Naive thymus-derived CD4-positive, alpha-beta T cell (primary cell): ENCODE measurements at regions not wholly inside any gene's neighbourhood (a gene's known extent, or its start where the extent isn't known, plus 50 kb on each side); places are given as distances from the start of the nearest gene placed in this dataset.

Experiments used
- ATAC-seq: fragments of 150-1000 bp; cut with Tn5 transposase; 2 replicates; pipeline ENCODE4 v1.10.0; 2021; ENCODE audit warnings: mild to moderate bottlenecking, moderate library complexity
- CTCF ChIA-PET: fragments of 350-600 bp; sonication (Branson Sonifier 250); formaldehyde crosslinking; loops from one replicate; lab custom pipeline; 2021; ENCODE audit warnings: antibody characterized with exemption; lab: Charles Lee
- POLR2A ChIA-PET: fragments of 350-600 bp; sonication (Branson Sonifier 250); formaldehyde crosslinking; loops from one replicate; lab custom pipeline; 2021; ENCODE audit warnings: antibody characterized with exemption, inconsistent platforms; lab: Charles Lee
- DNase-seq, 9 donors: peaks; one replicate each; pipeline versions ENCODE4 v3.0.0 to v3.0.0-alpha.2; 2020 to 2022; ENCODE audit warnings: mixed read lengths in 1 of 9
- H3K27ac ChIP-seq: one replicate; pipeline ENCODE4 v1.7.0; 2013; ENCODE audit warnings: mild to moderate bottlenecking, low read depth, low read length, moderate library complexity
- H3K27me3 ChIP-seq, 2 donors: one replicate each; pipeline ENCODE4 v1.7.0; 2013; ENCODE audit warnings: low read length in 2 of 2, mild to moderate bottlenecking in 2 of 2, moderate library complexity in 2 of 2; ENCODE audit not compliant: control insufficient read depth in 2 of 2, insufficient read depth in 2 of 2
- H3K36me3 ChIP-seq, 3 experiments: 1 replicate in 2 of 3; 2 replicates in 1 of 3; pipeline ENCODE4 v1.7.0; 2013; ENCODE audit warnings: low read length in 3 of 3, mild to moderate bottlenecking in 3 of 3, moderate library complexity in 1 of 3; ENCODE audit not compliant: insufficient read depth in 3 of 3, control insufficient read depth in 2 of 3
- H3K4me1 ChIP-seq, 2 donors: one replicate each; pipeline ENCODE4 v1.7.0; 2013; ENCODE audit warnings: low read length in 2 of 2, mild to moderate bottlenecking in 2 of 2, moderate library complexity in 1 of 2; ENCODE audit not compliant: control insufficient read depth in 2 of 2, insufficient read depth in 2 of 2
- H3K4me3 ChIP-seq: 2 replicates; pipeline ENCODE4 v1.7.0; 2013; ENCODE audit warnings: mild to moderate bottlenecking, low read length
- H3K9me3 ChIP-seq, 3 experiments: 1 replicate in 2 of 3; 2 replicates in 1 of 3; pipeline ENCODE4 v1.7.0; 2013; ENCODE audit warnings: low read length in 3 of 3; ENCODE audit not compliant: control insufficient read depth in 2 of 3
- H3K27ac Mint-ChIP-seq, 9 donors: one replicate each; pipeline ENCODE4 v1.8.0; 2020 to 2022; ENCODE audit warnings: mixed read lengths in 9 of 9, mild to moderate bottlenecking in 8 of 9, moderate library complexity in 5 of 9, inconsistent platforms in 2 of 9
- H3K27me3 Mint-ChIP-seq, 5 donors: one replicate each; pipeline ENCODE4 v1.8.0; 2021 to 2022; ENCODE audit warnings: mixed read lengths in 5 of 5, mild to moderate bottlenecking in 1 of 5
- H3K36me3 Mint-ChIP-seq, 5 donors: one replicate each; pipeline ENCODE4 v1.8.0; 2020 to 2022; ENCODE audit warnings: mixed read lengths in 5 of 5, mild to moderate bottlenecking in 3 of 5, inconsistent platforms in 1 of 5
- H3K4me1 Mint-ChIP-seq, 7 donors: one replicate each; pipeline ENCODE4 v1.8.0; 2020 to 2022; ENCODE audit warnings: mixed read lengths in 7 of 7, mild to moderate bottlenecking in 3 of 7, inconsistent platforms in 1 of 7
- H3K4me3 Mint-ChIP-seq, 10 donors: one replicate each; pipeline ENCODE4 v1.8.0; 2020 to 2022; ENCODE audit warnings: mild to moderate bottlenecking in 10 of 10, mixed read lengths in 10 of 10, moderate library complexity in 6 of 10, inconsistent platforms in 2 of 10
- H3K9me3 Mint-ChIP-seq, 11 donors: one replicate each; pipeline ENCODE4 v1.8.0; 2020 to 2022; ENCODE audit warnings: mixed read lengths in 11 of 11, mild to moderate bottlenecking in 4 of 11, inconsistent platforms in 1 of 11, moderate library complexity in 1 of 11
- intact Hi-C, 2 donors: fragments of 100-400 bp; cut with micrococcal nuclease; formaldehyde crosslinking; loops; one replicate each; pipeline ENCODE4 v1.15.1; 2023

DNA sequence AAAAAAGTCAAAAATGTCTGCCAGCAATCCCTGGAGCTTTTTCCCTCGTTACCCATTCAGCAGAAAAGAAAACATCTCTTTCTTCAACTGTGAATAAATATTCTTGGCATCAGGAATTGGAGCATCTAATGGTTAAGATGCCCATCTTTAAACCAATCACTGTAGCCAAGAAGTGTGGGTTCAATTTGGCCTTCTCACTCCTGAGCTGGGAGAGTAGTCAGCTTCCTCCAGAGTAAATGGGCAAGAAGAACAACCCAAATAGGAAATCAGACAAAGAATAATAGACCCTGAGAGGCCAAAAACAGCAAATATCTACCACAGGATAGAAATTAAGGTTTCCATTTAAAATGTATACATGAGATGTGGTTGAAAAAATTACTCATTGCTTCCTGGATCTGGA lies 508.0 kb upstream of the MDFIC2 start:
- H3K9me3 Mint-ChIP-seq = peaks cover 0 to 18% (median 6%) of the 10 kb centered on the region in 11 donors
- no peaks in the 10 kb centered on the region for H3K27me3 ChIP-seq
- ChIA-PET POLR2A (no interaction called here), CTCF (interaction anchor here (0.7 kb wide), 1 partner anchor 676 kb away, joined by 3 read pairs; no protein-coding TSS in a partner anchor)
- no peak overlapping the region for H3K4me3 ChIP-seq
- no peak overlapping the region for H3K4me3 Mint-ChIP-seq
- H3K36me3 ChIP-seq = no peaks in the 10 kb centered on the region
- peaks cover 0 to 14% (median 4%) of the 10 kb centered on the region in 5 donors for H3K27me3 Mint-ChIP-seq
- DNase-seq (no peak), ATAC-seq (no peak)
- intact Hi-C loops = no loop called here
- H3K4me1 ChIP-seq = no peaks in the 10 kb centered on the region
- H3K4me1 Mint-ChIP-seq = no peaks in the 10 kb centered on the region
- no peaks in the 10 kb centered on the region for H3K9me3 ChIP-seq
- no peak overlapping the region for H3K27ac Mint-ChIP-seq
- no peak overlapping the region for H3K27ac ChIP-seq
- peaks cover 0 to 5% (median 0%) of the 10 kb centered on the region in 5 donors for H3K36me3 Mint-ChIP-seq

DNA sequence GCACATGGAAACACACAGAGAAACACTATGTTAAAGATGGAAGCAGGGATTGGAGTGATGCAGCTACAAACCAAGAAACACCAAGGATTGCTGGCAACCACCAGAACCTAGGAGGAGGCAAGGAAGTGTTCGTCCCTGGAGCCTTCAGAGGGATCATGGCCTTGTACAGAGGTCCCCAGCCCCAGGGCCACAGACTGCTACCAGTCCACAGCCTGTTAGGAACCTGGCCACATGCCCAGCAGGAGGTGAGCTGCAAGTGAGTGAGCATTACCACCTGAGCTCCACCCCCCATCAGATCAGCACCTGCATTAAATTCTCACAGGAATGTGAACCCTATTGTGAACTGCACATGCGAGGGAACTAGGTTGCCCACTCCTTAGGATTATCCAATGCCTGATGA lies 505.7 kb upstream of the MDFIC2 start:
- H3K9me3 Mint-ChIP-seq = peaks cover 0 to 18% (median 6%) of the 10 kb centered on the region in 11 donors
- intact Hi-C loops = no loop called here
- no peaks in the 10 kb centered on the region for H3K9me3 ChIP-seq
- ATAC-seq = no peak
- no peak overlapping the region for H3K27ac ChIP-seq
- peaks cover 0 to 5% (median 0%) of the 10 kb centered on the region in 5 donors for H3K36me3 Mint-ChIP-seq
- no peaks in the 10 kb centered on the region for H3K27me3 ChIP-seq
- no peaks in the 10 kb centered on the region for H3K4me1 ChIP-seq
- H3K36me3 ChIP-seq = no peaks in the 10 kb centered on the region
- ChIA-PET CTCF (no interaction called here), POLR2A (no interaction called here)
- DNase-seq = no peak
- H3K27me3 Mint-ChIP-seq = peaks cover 0 to 11% (median 4%) of the 10 kb centered on the region in 5 donors
- H3K4me3 ChIP-seq = no peak overlapping the region
- no peak overlapping the region for H3K4me3 Mint-ChIP-seq
- no peaks in the 10 kb centered on the region for H3K4me1 Mint-ChIP-seq
- H3K27ac Mint-ChIP-seq = no peak overlapping the region

DNA sequence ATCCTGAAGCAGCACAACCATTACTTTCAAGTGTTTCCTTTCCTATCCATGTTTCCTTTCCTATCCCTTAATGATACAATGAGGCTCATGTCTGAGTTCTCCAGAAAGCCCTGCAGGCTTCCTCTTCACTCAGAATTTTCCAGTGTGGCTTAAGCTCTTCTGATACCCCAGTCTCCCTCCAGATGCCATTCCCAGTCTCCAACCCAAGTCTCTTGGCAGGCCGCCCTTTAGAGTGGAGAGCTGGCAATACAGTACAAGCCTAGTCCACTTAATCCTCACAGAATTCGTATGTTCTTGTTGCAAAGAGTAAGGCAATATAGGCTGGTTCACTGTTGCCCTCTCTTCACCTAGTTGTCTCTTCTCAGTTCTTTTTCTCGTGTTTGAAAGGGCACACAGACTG lies 503.9 kb upstream of the MDFIC2 start:
- no peaks in the 10 kb centered on the region for H3K4me1 ChIP-seq
- ATAC-seq = no peak
- H3K9me3 ChIP-seq = no peaks in the 10 kb centered on the region
- H3K4me3 ChIP-seq = no peak overlapping the region
- no peaks in the 10 kb centered on the region for H3K27me3 ChIP-seq
- peaks cover 0 to 5% (median 0%) of the 10 kb centered on the region in 5 donors for H3K36me3 Mint-ChIP-seq
- H3K27me3 Mint-ChIP-seq = peaks cover 0 to 8% (median 4%) of the 10 kb centered on the region in 5 donors
- H3K27ac ChIP-seq = no peak overlapping the region
- peaks cover 0 to 18% (median 6%) of the 10 kb centered on the region in 11 donors for H3K9me3 Mint-ChIP-seq
- no peak overlapping the region for H3K4me3 Mint-ChIP-seq
- H3K36me3 ChIP-seq = no peaks in the 10 kb centered on the region
- POLR2A ChIA-PET = no interaction called here
- CTCF ChIA-PET = no interaction called here
- H3K4me1 Mint-ChIP-seq = no peaks in the 10 kb centered on the region
- intact Hi-C loops = no loop called here
- H3K27ac Mint-ChIP-seq = no peak overlapping the region
- DNase-seq = no peak

DNA sequence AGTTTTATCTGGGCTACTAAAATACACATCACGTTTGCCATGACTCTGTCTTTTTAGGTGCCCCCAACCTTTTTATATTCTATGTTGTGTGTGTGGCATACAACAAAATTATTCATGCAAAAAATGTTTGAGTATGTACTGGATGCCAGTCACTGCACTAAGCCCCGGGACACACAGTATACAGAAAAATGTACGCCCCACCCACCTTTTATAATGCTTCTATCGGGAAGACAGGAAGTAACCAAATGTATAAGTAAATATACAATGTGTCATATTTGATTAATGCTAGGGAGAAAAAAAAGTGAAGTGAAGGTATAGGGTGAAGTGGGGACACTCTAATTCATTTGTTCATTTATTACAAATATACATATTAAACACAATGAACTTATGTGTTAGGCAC lies 503.4 kb upstream of the MDFIC2 start:
- peaks cover 0 to 8% (median 4%) of the 10 kb centered on the region in 5 donors for H3K27me3 Mint-ChIP-seq
- no peaks in the 10 kb centered on the region for H3K4me1 Mint-ChIP-seq
- Histone ChIP-seq H3K27me3 (no peaks in the 10 kb centered on the region), H3K4me1 (no peaks in the 10 kb centered on the region), H3K36me3 (no peaks in the 10 kb centered on the region), H3K9me3 (no peaks in the 10 kb centered on the region), H3K27ac (no peak overlapping the region), H3K4me3 (no peak overlapping the region)
- H3K9me3 Mint-ChIP-seq = peaks cover 0 to 18% (median 6%) of the 10 kb centered on the region in 11 donors
- peaks cover 0 to 5% (median 0%) of the 10 kb centered on the region in 5 donors for H3K36me3 Mint-ChIP-seq
- H3K27ac Mint-ChIP-seq = no peak overlapping the region
- POLR2A ChIA-PET = no interaction called here
- intact Hi-C loops = no loop called here
- H3K4me3 Mint-ChIP-seq = no peak overlapping the region
- CTCF ChIA-PET = no interaction called here
- no peak for ATAC-seq
- no peak for DNase-seq

DNA sequence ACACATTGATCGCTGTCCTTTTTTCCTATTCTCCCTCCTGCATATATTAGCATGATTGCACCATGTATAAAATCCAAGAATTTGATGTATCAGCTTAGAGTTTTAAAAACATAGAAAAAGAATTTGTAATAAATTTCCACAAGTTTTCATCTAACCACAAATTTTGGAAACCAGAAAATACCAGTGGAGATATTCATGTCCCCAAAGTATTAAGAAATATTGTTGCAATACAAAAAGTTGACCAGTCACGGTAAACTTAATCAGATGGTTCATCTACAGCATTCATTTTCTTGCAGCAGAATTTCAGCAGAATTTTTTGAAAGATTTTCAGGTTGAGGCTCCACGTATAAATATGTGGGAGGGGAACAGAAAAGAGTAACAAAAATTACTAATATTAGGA lies 500.9 kb upstream of the MDFIC2 start:
- H3K4me3 Mint-ChIP-seq = no peak overlapping the region
- H3K27me3 Mint-ChIP-seq = peaks cover 0 to 8% (median 7%) of the 10 kb centered on the region in 5 donors
- H3K36me3 ChIP-seq = no peaks in the 10 kb centered on the region
- POLR2A ChIA-PET = no interaction called here
- no peaks in the 10 kb centered on the region for H3K4me1 Mint-ChIP-seq
- H3K4me3 ChIP-seq = no peak overlapping the region
- CTCF ChIA-PET = no interaction called here
- H3K4me1 ChIP-seq = no peaks in the 10 kb centered on the region
- H3K9me3 ChIP-seq = no peaks in the 10 kb centered on the region
- no peak overlapping the region for H3K27ac Mint-ChIP-seq
- H3K27me3 ChIP-seq = no peaks in the 10 kb centered on the region
- DNase-seq = no peak
- intact Hi-C loops = no loop called here
- H3K36me3 Mint-ChIP-seq = peaks cover 0 to 5% (median 0%) of the 10 kb centered on the region in 5 donors
- no peak for ATAC-seq
- H3K27ac ChIP-seq = no peak overlapping the region
- H3K9me3 Mint-ChIP-seq = peaks cover 0 to 18% (median 6%) of the 10 kb centered on the region in 11 donors

DNA sequence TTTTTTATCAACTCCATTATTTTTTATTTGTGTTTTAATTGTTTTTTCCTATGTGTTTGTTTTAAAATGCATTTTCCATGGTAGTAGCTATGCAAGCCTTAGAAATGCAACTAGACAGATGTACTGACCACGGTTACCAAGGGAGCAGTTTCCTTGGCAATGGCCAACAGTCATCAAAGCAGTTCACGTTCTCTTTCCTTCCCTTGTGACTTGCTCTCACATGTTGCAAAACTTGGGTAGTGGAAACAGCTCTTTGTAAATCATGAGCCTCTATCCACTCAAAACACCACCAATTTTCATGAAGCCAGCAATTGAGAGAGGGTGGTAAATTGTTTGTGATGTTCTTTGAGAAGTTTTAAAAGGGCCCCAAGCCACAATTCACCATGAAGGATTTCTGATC lies 499.4 kb upstream of the MDFIC2 start:
- no peaks in the 10 kb centered on the region for H3K9me3 ChIP-seq
- no peaks in the 10 kb centered on the region for H3K36me3 ChIP-seq
- ATAC-seq = no peak
- intact Hi-C loops = no loop called here
- H3K4me3 ChIP-seq = no peak overlapping the region
- ChIA-PET CTCF (no interaction called here), POLR2A (no interaction called here)
- Mint-ChIP-seq H3K27ac (no peak overlapping the region), H3K36me3 (peaks cover 0 to 5% (median 0%) of the 10 kb centered on the region in 5 donors), H3K4me3 (no peak overlapping the region), H3K9me3 (peaks cover 0 to 11% (median 2%) of the 10 kb centered on the region in 11 donors), H3K4me1 (no peaks in the 10 kb centered on the region), H3K27me3 (peaks cover 0 to 14% (median 7%) of the 10 kb centered on the region in 5 donors)
- peak in 1 of 9 donors; percentile 11 for DNase-seq
- H3K27me3 ChIP-seq = no peaks in the 10 kb centered on the region
- no peaks in the 10 kb centered on the region for H3K4me1 ChIP-seq
- no peak overlapping the region for H3K27ac ChIP-seq

DNA sequence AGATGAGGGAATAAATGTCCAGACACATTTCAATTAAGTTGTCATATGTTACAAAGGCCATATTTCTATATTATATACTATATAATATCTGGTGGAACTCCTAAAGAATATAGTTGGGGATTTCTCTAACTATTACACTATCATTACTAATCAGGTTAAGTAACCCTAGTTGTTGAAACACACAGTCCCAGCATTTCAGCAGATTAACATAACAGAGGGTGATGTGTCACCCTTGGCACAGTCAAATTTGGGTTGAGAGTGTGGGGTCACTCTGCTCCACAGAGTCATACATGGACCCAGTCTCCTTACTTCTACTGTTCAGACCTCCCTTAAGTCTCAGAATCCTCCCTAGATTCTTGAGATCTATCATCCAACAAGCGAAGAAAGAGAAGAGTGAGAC lies 496.4 kb upstream of the MDFIC2 start:
- Mint-ChIP-seq H3K27me3 (peaks cover 0 to 21% (median 11%) of the 10 kb centered on the region in 5 donors), H3K9me3 (no peaks in the 10 kb centered on the region), H3K4me1 (no peaks in the 10 kb centered on the region), H3K36me3 (no peaks in the 10 kb centered on the region), H3K4me3 (no peak overlapping the region), H3K27ac (no peak overlapping the region)
- no peaks in the 10 kb centered on the region for H3K27me3 ChIP-seq
- intact Hi-C loops = no loop called here
- H3K4me3 ChIP-seq = no peak overlapping the region
- H3K27ac ChIP-seq = no peak overlapping the region
- DNase-seq = no peak
- no peaks in the 10 kb centered on the region for H3K9me3 ChIP-seq
- H3K4me1 ChIP-seq = no peaks in the 10 kb centered on the region
- no peaks in the 10 kb centered on the region for H3K36me3 ChIP-seq
- no peak for ATAC-seq
- POLR2A ChIA-PET = no interaction called here
- CTCF ChIA-PET = no interaction called here
